ENCODE measurements at regions not wholly inside any gene's neighbourhood (a gene's known extent, or its start where the extent isn't known, plus 50 kb on each side); places are given as distances from the start of the nearest gene placed in this dataset.

GRCh38 chr5:105054406-105054805, 1491.8 kb upstream of the NUDT12 start:
- TF ChIP-seq REST (IDR thresholded peaks at IDR 0.05; ENCODE audit: insufficient read depth in 1 of 2, low read depth in 2 of 2, low read length in 2 of 2) (no peak), SIN3A (IDR thresholded peaks at IDR 0.05; ENCODE audit: borderline replicate concordance, insufficient read depth, low read length) (no peak), POLR2AphosphoS5 (IDR thresholded peaks at IDR 0.05; ENCODE audit: low read depth, low read length) (no peak), FOXP2 (optimal IDR thresholded peaks at IDR 0.05; ENCODE audit: borderline replicate concordance, extremely low read depth, extremely low read length, insufficient read depth) (no peak), TAF1 (IDR thresholded peaks at IDR 0.05; ENCODE audit: borderline replicate concordance, insufficient read depth, low read length) (no peak)

- TF ChIP-seq POLR2AphosphoS5 (IDR thresholded peaks at IDR 0.05; ENCODE audit: low read depth, low read length) (no peak), SIN3A (IDR thresholded peaks at IDR 0.05; ENCODE audit: borderline replicate concordance, insufficient read depth, low read length) (no peak), REST (IDR thresholded peaks at IDR 0.05; ENCODE audit: insufficient read depth in 1 of 2, low read depth in 2 of 2, low read length in 2 of 2) (no peak), TAF1 (IDR thresholded peaks at IDR 0.05; ENCODE audit: borderline replicate concordance, insufficient read depth, low read length) (no peak), FOXP2 (optimal IDR thresholded peaks at IDR 0.05; ENCODE audit: borderline replicate concordance, extremely low read depth, extremely low read length, insufficient read depth) (no peak)
Observed at GRCh38 chr5:105042623-105043022, 1480.0 kb upstream of the NUDT12 start.

- no peak for TF ChIP-seq FOXP2 (optimal IDR thresholded peaks at IDR 0.05; ENCODE audit: borderline replicate concordance, extremely low read depth, extremely low read length, insufficient read depth)
- no peak for TF ChIP-seq POLR2AphosphoS5 (IDR thresholded peaks at IDR 0.05; ENCODE audit: low read depth, low read length)
- no peak for TF ChIP-seq REST (IDR thresholded peaks at IDR 0.05; ENCODE audit: insufficient read depth in 1 of 2, low read depth in 2 of 2, low read length in 2 of 2)
- TF ChIP-seq TAF1 (IDR thresholded peaks at IDR 0.05; ENCODE audit: borderline replicate concordance, insufficient read depth, low read length) = no peak
- TF ChIP-seq SIN3A (IDR thresholded peaks at IDR 0.05; ENCODE audit: borderline replicate concordance, insufficient read depth, low read length) = no peak
Observed at GRCh38 chr5:105034401-105034763, 1471.8 kb upstream of the NUDT12 start.

- no peak for TF ChIP-seq POLR2AphosphoS5 (IDR thresholded peaks at IDR 0.05; ENCODE audit: low read depth, low read length)
- no peak for TF ChIP-seq SIN3A (IDR thresholded peaks at IDR 0.05; ENCODE audit: borderline replicate concordance, insufficient read depth, low read length)
- no peak for TF ChIP-seq REST (IDR thresholded peaks at IDR 0.05; ENCODE audit: insufficient read depth in 1 of 2, low read depth in 2 of 2, low read length in 2 of 2)
- no peak for TF ChIP-seq FOXP2 (optimal IDR thresholded peaks at IDR 0.05; ENCODE audit: borderline replicate concordance, extremely low read depth, extremely low read length, insufficient read depth)
- no peak for TF ChIP-seq TAF1 (IDR thresholded peaks at IDR 0.05; ENCODE audit: borderline replicate concordance, insufficient read depth, low read length)
Observed at GRCh38 chr5:105033637-105034400, 1471.2 kb upstream of the NUDT12 start.

All from PFSK-1 (cell line).